H9 (cell line): ENCODE measurements at regions not wholly inside any gene's neighbourhood (a gene's known extent, or its start where the extent isn't known, plus 50 kb on each side); places are given as distances from the start of the nearest gene placed in this dataset.

Experiments used
- DNase-seq: peaks from one replicate; pipeline ENCODE4 v3.0.0-alpha.2; 2017
- H2AFZ ChIP-seq: one replicate; pipeline ENCODE4 v1.6.1; 2013; ENCODE audit warnings: mild to moderate bottlenecking, low read length, control low read depth, moderate library complexity
- H2AK5ac ChIP-seq: 2 replicates; pipeline ENCODE4 v1.6.1; 2013; ENCODE audit warnings: low read length, control low read depth, mixed read lengths; ENCODE audit not compliant: insufficient read length
- H2BK120ac ChIP-seq: one replicate; pipeline ENCODE4 v1.6.1; 2013; ENCODE audit warnings: low read depth, mild to moderate bottlenecking, low read length, control low read depth, inconsistent platforms; ENCODE audit not compliant: poor library complexity, severe bottlenecking
- H2BK12ac ChIP-seq: 2 replicates; pipeline ENCODE4 v1.6.1; 2013; ENCODE audit warnings: low read length, control low read depth, mixed read lengths, low read depth; ENCODE audit not compliant: insufficient read length
- H2BK15ac ChIP-seq: 2 replicates; pipeline ENCODE4 v1.6.1; 2013; ENCODE audit warnings: low read depth, low read length, control low read depth
- H2BK20ac ChIP-seq: one replicate; pipeline ENCODE4 v1.6.1; 2013; ENCODE audit warnings: low read depth, mild to moderate bottlenecking, low read length, control low read depth, inconsistent platforms; ENCODE audit not compliant: poor library complexity, severe bottlenecking
- H2BK5ac ChIP-seq: 2 replicates; pipeline ENCODE4 v1.6.1; 2013; ENCODE audit warnings: low read length, control low read depth, mixed read lengths; ENCODE audit not compliant: insufficient read length
- H3K14ac ChIP-seq: 2 replicates; pipeline ENCODE4 v1.6.1; 2013; ENCODE audit warnings: low read length, control low read depth; ENCODE audit not compliant: insufficient read depth
- H3K18ac ChIP-seq: 2 replicates; pipeline ENCODE4 v1.6.1; 2013; ENCODE audit warnings: low read depth, mild to moderate bottlenecking, mixed read lengths, low read length, control low read depth; ENCODE audit not compliant: insufficient read length
- H3K23ac ChIP-seq: 2 replicates; pipeline ENCODE4 v1.6.1; 2013; ENCODE audit warnings: low read length, control low read depth, mixed read lengths, low read depth; ENCODE audit not compliant: insufficient read length
- H3K23me2 ChIP-seq: 2 replicates; pipeline ENCODE4 v1.6.1; 2013; ENCODE audit warnings: low read depth, mild to moderate bottlenecking, mixed read lengths, low read length, control low read depth; ENCODE audit not compliant: insufficient read length, poor library complexity, severe bottlenecking
- H3K27ac ChIP-seq: 2 replicates; pipeline ENCODE4 v1.5.1; 2013; ENCODE audit warnings: low read length, control low read depth, mixed read lengths, low read depth; ENCODE audit not compliant: insufficient read length
- H3K27me3 ChIP-seq: 2 replicates; pipeline ENCODE4 v1.6.1; 2013; ENCODE audit warnings: low read length, control low read depth, inconsistent platforms; ENCODE audit not compliant: insufficient read depth
- H3K4ac ChIP-seq: 2 replicates; pipeline ENCODE4 v1.6.1; 2013; ENCODE audit warnings: low read depth, mild to moderate bottlenecking, control low read depth, inconsistent platforms, low read length, moderate library complexity
- H3K4me1 ChIP-seq: 2 replicates; pipeline ENCODE4 v1.6.1; 2013; ENCODE audit warnings: low read length, control low read depth, inconsistent platforms; ENCODE audit not compliant: insufficient read depth
- H3K4me2 ChIP-seq: 2 replicates; pipeline ENCODE4 v1.6.1; 2013; ENCODE audit warnings: low read length, control low read depth, mixed read lengths; ENCODE audit not compliant: insufficient read length, insufficient read depth
- H3K56ac ChIP-seq: 2 replicates; pipeline ENCODE4 v1.6.1; 2013; ENCODE audit warnings: low read depth, mild to moderate bottlenecking, mixed read lengths, low read length, control low read depth; ENCODE audit not compliant: insufficient read length
- H3K79me1 ChIP-seq: 2 replicates; pipeline ENCODE4 v1.6.1; 2013; ENCODE audit warnings: low read depth, mild to moderate bottlenecking, moderate library complexity, low read length, control low read depth, inconsistent platforms; ENCODE audit not compliant: insufficient read depth, poor library complexity, severe bottlenecking
- H3K79me2 ChIP-seq: 2 replicates; pipeline ENCODE4 v1.6.1; 2013; ENCODE audit warnings: low read length, control low read depth, inconsistent platforms; ENCODE audit not compliant: insufficient read depth
- H3K9ac ChIP-seq: 2 replicates; pipeline ENCODE4 v1.6.1; 2013; ENCODE audit warnings: low read length, control low read depth, mixed read lengths; ENCODE audit not compliant: insufficient read length; ENCODE audit errors: extremely low read depth
- H3K9me3 ChIP-seq: one replicate; pipeline ENCODE4 v1.6.1; 2013; ENCODE audit warnings: low read depth, low read length, inconsistent platforms; ENCODE audit not compliant: control insufficient read depth
- H3T11ph ChIP-seq: one replicate; pipeline ENCODE4 v1.6.1; 2013; ENCODE audit warnings: mild to moderate bottlenecking, low read length, control low read depth, inconsistent platforms
- H4K20me1 ChIP-seq: one replicate; pipeline ENCODE4 v1.6.1; 2013; ENCODE audit not compliant: control insufficient read depth, insufficient read length, insufficient read depth
- H4K5ac ChIP-seq: 2 replicates; pipeline ENCODE4 v1.6.1; 2013; ENCODE audit warnings: low read depth, mild to moderate bottlenecking, mixed read lengths, low read length, control low read depth; ENCODE audit not compliant: insufficient read length
- H4K8ac ChIP-seq: replicated peaks from 2 replicates; pipeline ENCODE4 v1.6.1; 2013; ENCODE audit warnings: low read length, control low read depth, mixed read lengths, low read depth; ENCODE audit not compliant: insufficient read length
- H4K91ac ChIP-seq: 2 replicates; pipeline ENCODE4 v1.6.1; 2013; ENCODE audit warnings: low read depth, mild to moderate bottlenecking, moderate library complexity, mixed read lengths, low read length, control low read depth; ENCODE audit not compliant: insufficient read length
- H3K27ac Mint-ChIP-seq, 3 experiments: 2 replicates in 2 of 3; 3 replicates in 1 of 3; pipeline ENCODE4 v1.8.0; 2020 to 2021; ENCODE audit warnings: mixed read lengths in 3 of 3, mild to moderate bottlenecking in 1 of 3, moderate library complexity in 1 of 3
- H3K27me3 Mint-ChIP-seq: 2 replicates; pipeline ENCODE4 v1.8.0; 2021; ENCODE audit warnings: low read depth, mild to moderate bottlenecking, moderate library complexity, mixed read lengths
- H3K36me3 Mint-ChIP-seq, 3 experiments: 2 replicates in 2 of 3; 3 replicates in 1 of 3; pipeline ENCODE4 v1.8.0; 2020 to 2021; ENCODE audit warnings: low read depth in 3 of 3, mixed read lengths in 3 of 3; ENCODE audit not compliant: insufficient read depth in 1 of 3
- H3K4me1 Mint-ChIP-seq, 2 experiments: 2 replicates each; pipeline ENCODE4 v1.8.0; 2020; ENCODE audit warnings: mixed read lengths in 2 of 2
- H3K4me3 Mint-ChIP-seq, 2 experiments: 2 replicates in 1 of 2; 3 replicates in 1 of 2; pipeline ENCODE4 v1.8.0; 2020 to 2021; ENCODE audit warnings: mild to moderate bottlenecking in 2 of 2, mixed read lengths in 2 of 2, moderate library complexity in 1 of 2
- H3K9me3 Mint-ChIP-seq, 2 experiments: 2 replicates in 1 of 2; 3 replicates in 1 of 2; pipeline ENCODE4 v1.8.0; 2020; ENCODE audit warnings: mild to moderate bottlenecking in 2 of 2, mixed read lengths in 2 of 2, moderate library complexity in 1 of 2
- CTCF ChIP-seq: fragments of 200-600 bp; sonication (generic); conservative IDR thresholded peaks from 3 replicates; pipeline ENCODE4 v1.8.0; 2021; ENCODE audit warnings: antibody characterized with exemption, mild to moderate bottlenecking

- Histone ChIP-seq H4K91ac (no peak overlapping the region), H3K23ac (no peak overlapping the region), H2BK5ac (no peak overlapping the region), H3K56ac (no peak overlapping the region), H2BK12ac (no peak overlapping the region), H3K27me3 (no peaks in the 10 kb centered on the region), H2BK20ac (no peak overlapping the region), H3K4me2 (no peak overlapping the region), H3T11ph (no peak overlapping the region), H2AFZ (no peak overlapping the region), H3K27ac (no peak overlapping the region), H3K18ac (no peak overlapping the region), H3K4me1 (no peaks in the 10 kb centered on the region), H4K20me1 (no peaks in the 10 kb centered on the region), H3K79me1 (no peaks in the 10 kb centered on the region), H3K79me2 (no peaks in the 10 kb centered on the region), H3K9me3 (no peaks in the 10 kb centered on the region), H2BK120ac (no peak overlapping the region), H3K4ac (no peak overlapping the region), H3K14ac (no peak overlapping the region), H4K8ac (no peak overlapping the region), H3K23me2 (no peaks in the 10 kb centered on the region), H2BK15ac (no peak overlapping the region), H4K5ac (no peak overlapping the region), H3K9ac (no peak overlapping the region), H2AK5ac (no peak overlapping the region)
- no peak overlapping the region; a peak in 1 of 7 replicates for H3K27ac Mint-ChIP-seq
- H3K36me3 Mint-ChIP-seq, result peaks cover 0 to 5% (median 0%) of the 10 kb centered on the region in 3 experiments; a peak in 1 of 7 replicates
- no peak overlapping the region for H3K4me3 Mint-ChIP-seq
- peaks cover 28 to 32% of the 10 kb centered on the region in 2 experiments for H3K4me1 Mint-ChIP-seq
- no peaks in the 10 kb centered on the region; a peak in 1 of 5 replicates for H3K9me3 Mint-ChIP-seq
- DNase-seq, result no peak
- no peaks in the 10 kb centered on the region for H3K27me3 Mint-ChIP-seq
- TF ChIP-seq CTCF, result no peak
Measured at GRCh38 chr13:77384999-77385398, 58.1 kb upstream of the MYCBP2 start.
